Endothelial cell of umbilical vein (primary cell): ENCODE measurements at regions not wholly inside any gene's neighbourhood (a gene's known extent, or its start where the extent isn't known, plus 50 kb on each side); places are given as distances from the start of the nearest gene placed in this dataset.

Source experiments
- BruUV-seq: library from RNA; stranded (reverse); fragments of 400-500 nt; replicated peaks from 2 replicates; lab custom pipeline; 2021; lab: Mats Ljungman, UMichigan
- CTCF ChIA-PET: fragments of 300-600, 350-600 bp; sonication (Branson Sonifier 250); formaldehyde crosslinking; loops from one replicate; lab custom pipeline; 2021; ENCODE audit warnings: antibody characterized with exemption, inconsistent platforms; lab: Charles Lee
- POLR2A ChIA-PET: fragments of 300-600, 350-600 bp; sonication (Branson Sonifier 250); formaldehyde crosslinking; loops from one replicate; lab custom pipeline; 2021; ENCODE audit warnings: antibody characterized with exemption, inconsistent platforms; lab: Charles Lee
- DNase-seq: peaks from one replicate; pipeline ENCODE4 v3.0.0-alpha.2; 2011; ENCODE audit warnings: low read depth, low spot score
- FAIRE-seq: peaks from 2 replicates; lab custom pipeline; 2011; peaks lifted over from hg19 to GRCh38; lab: Jason Lieb, UNC
- H2AFZ ChIP-seq: 2 replicates; pipeline ENCODE4 v1.6.0; 2012; ENCODE audit warnings: low read depth, low read length, control low read depth, inconsistent platforms
- H3K27ac ChIP-seq: 2 replicates; pipeline ENCODE4 v1.5.1; 2011; ENCODE audit warnings: low read depth, mild to moderate bottlenecking, control low read depth, low read length, moderate library complexity; ENCODE audit not compliant: insufficient read depth
- H3K27me3 ChIP-seq, 2 experiments: 2 replicates each; pipeline versions ENCODE4 v1.6.0 to v1.6.1; 2011; ENCODE audit warnings: low read length in 2 of 2, mixed read lengths in 1 of 2; ENCODE audit not compliant: control insufficient read depth in 2 of 2, insufficient read depth in 2 of 2
- H3K36me3 ChIP-seq, 2 experiments: 2 replicates in 1 of 2; 3 replicates in 1 of 2; pipeline ENCODE4 v1.5.1; 2011; ENCODE audit warnings: low read length in 2 of 2, mild to moderate bottlenecking in 1 of 2, moderate library complexity in 1 of 2; ENCODE audit not compliant: control insufficient read depth in 2 of 2, insufficient read depth in 2 of 2; ENCODE audit errors: extremely low read depth in 1 of 2
- H3K4me1 ChIP-seq: 3 replicates; pipeline ENCODE4 v1.5.1; 2011; ENCODE audit warnings: mild to moderate bottlenecking, low read length; ENCODE audit not compliant: control insufficient read depth, insufficient read depth; ENCODE audit errors: extremely low read depth
- H3K4me2 ChIP-seq: 2 replicates; pipeline ENCODE4 v1.6.1; 2011; ENCODE audit warnings: low read length, control low read depth, mixed read lengths; ENCODE audit not compliant: insufficient read depth
- H3K4me3 ChIP-seq, 3 experiments: fragments of 200-600 bp in 1 of 3; sonication (generic), shearing (Covaris generic) in 1 of 3; replicated peaks in 1 of 3; 2 replicates each; pipeline ENCODE4 v1.5.1; 2011 to 2016; ENCODE audit warnings: control low read depth in 3 of 3, low read length in 3 of 3, mild to moderate bottlenecking in 2 of 3, inconsistent platforms in 1 of 3, low read depth in 1 of 3, moderate library complexity in 1 of 3; ENCODE audit not compliant: insufficient read depth in 1 of 3
- H3K79me2 ChIP-seq: 2 replicates; pipeline ENCODE4 v1.6.0; 2012; ENCODE audit warnings: low read length, inconsistent platforms; ENCODE audit not compliant: control insufficient read depth, insufficient read depth
- H3K9ac ChIP-seq: replicated peaks from 2 replicates; pipeline ENCODE3; 2011; ENCODE audit warnings: low read length, control low read depth; ENCODE audit not compliant: insufficient read depth; ENCODE audit errors: extremely low read depth
- H3K9me1 ChIP-seq: replicated peaks from 3 replicates; pipeline ENCODE4 v1.6.0; 2011; ENCODE audit warnings: mild to moderate bottlenecking, low read length; ENCODE audit not compliant: control insufficient read depth, insufficient read depth; ENCODE audit errors: extremely low read depth
- H3K9me3 ChIP-seq: replicated peaks from 2 replicates; pipeline ENCODE4 v1.5.1; 2012; ENCODE audit warnings: low read length, inconsistent platforms; ENCODE audit not compliant: control insufficient read depth, insufficient read depth
- H4K20me1 ChIP-seq: replicated peaks from 2 replicates; pipeline ENCODE3; 2011; ENCODE audit warnings: mild to moderate bottlenecking, low read length; ENCODE audit not compliant: control insufficient read depth, insufficient read depth; ENCODE audit errors: extremely low read depth
- CTCF ChIP-seq, 2 donors: IDR thresholded peaks; 1 replicate in 1 of 2; 2 replicates in 1 of 2; pipeline ENCODE4 v1.5.1; 2011; ENCODE audit warnings: low read length in 2 of 2, mild to moderate bottlenecking in 2 of 2, moderate library complexity in 2 of 2, control low read depth in 1 of 2, inconsistent platforms in 1 of 2, low read depth in 1 of 2; ENCODE audit not compliant: insufficient read depth in 1 of 2; ENCODE audit errors: extremely low read depth in 1 of 2
- EZH2 ChIP-seq: IDR thresholded peaks from 2 replicates; pipeline ENCODE4 v1.6.1; 2012; ENCODE audit warnings: borderline replicate concordance, low read depth, mild to moderate bottlenecking, moderate library complexity, low read length, inconsistent platforms; ENCODE audit not compliant: severe bottlenecking
- FOS ChIP-seq: IDR thresholded peaks from 2 replicates; pipeline ENCODE4 v1.6.1; 2011; ENCODE audit warnings: mild to moderate bottlenecking, low read length, moderate library complexity, borderline replicate concordance; ENCODE audit not compliant: insufficient read depth
- GATA2 ChIP-seq: IDR thresholded peaks from 2 replicates; pipeline ENCODE4 v1.7.0; 2011; ENCODE audit warnings: low read depth, mild to moderate bottlenecking, moderate library complexity, mixed read lengths, low read length; ENCODE audit not compliant: insufficient read length, insufficient read depth
- JUN ChIP-seq: IDR thresholded peaks from 2 replicates; pipeline ENCODE4 v1.6.1; 2011; ENCODE audit warnings: borderline replicate concordance, low read depth; ENCODE audit not compliant: insufficient read length, insufficient read depth
- MAX ChIP-seq: IDR thresholded peaks from 2 replicates; pipeline ENCODE4 v1.6.1; 2011; ENCODE audit not compliant: insufficient read depth, insufficient read length
- MYC ChIP-seq: IDR thresholded peaks from one replicate; pipeline ENCODE4 v1.6.1; 2011; ENCODE audit warnings: mild to moderate bottlenecking, low read depth, low read length
- POLR2A ChIP-seq: IDR thresholded peaks from 2 replicates; pipeline ENCODE4 v1.6.1; 2012; ENCODE audit warnings: low read depth, mild to moderate bottlenecking, control low read depth, low read length
- POLR2AphosphoS5 ChIP-seq: IDR thresholded peaks from 2 replicates; pipeline ENCODE4 v1.6.1; 2012; ENCODE audit warnings: low read depth, mild to moderate bottlenecking, control low read depth, low read length, moderate library complexity; ENCODE audit not compliant: insufficient read depth
- dilution Hi-C: fragments of 300-500 bp; cut with MboI; formaldehyde crosslinking; loops from one replicate; pipeline ENCODE4 v1.15.0; 2019; ENCODE audit warnings: low sequenced_read_pairs; ENCODE audit not compliant: extremely low pct_ligation_motif_present
- intact Hi-C: fragments of 100-400 bp; cut with micrococcal nuclease; formaldehyde crosslinking; loops from one replicate; pipeline ENCODE4 v1.10.0; 2022

- intact Hi-C loops = loop anchor here (10.0 kb wide), 1 partner anchor 1166 kb away; the partner anchor contains the start of gene ATP11B
- H3K36me3 ChIP-seq = no peaks in the 10 kb centered on the region
- BruUV-seq = no TSS peak
- no peak overlapping the region for H3K9ac ChIP-seq
- no peaks in the 10 kb centered on the region for H3K9me1 ChIP-seq
- dilution Hi-C loops = no loop called here
- H3K27ac ChIP-seq = peak overlapping the region; percentile 96
- H3K4me1 ChIP-seq = peaks cover 66% of the 10 kb centered on the region
- no peak for FAIRE-seq
- H3K27me3 ChIP-seq = no peaks in the 10 kb centered on the region
- TF ChIP-seq EZH2 = no peak
- TF ChIP-seq FOS = no peak
- no peak for TF ChIP-seq MAX
- no peak for TF ChIP-seq MYC
- TF ChIP-seq POLR2AphosphoS5 = no peak
- TF ChIP-seq GATA2 = no peak
- TF ChIP-seq CTCF (IDR thresholded peaks at IDR 0.05; ENCODE audit: extremely low read depth in 1 of 2, insufficient read depth in 1 of 2, low read depth in 1 of 2, low read length in 2 of 2) = no peak
- TF ChIP-seq JUN = no peak
- no peak for TF ChIP-seq POLR2A
- H3K9me3 ChIP-seq = no peaks in the 10 kb centered on the region
- H3K4me2 ChIP-seq = no peak overlapping the region
- no peak for DNase-seq
- no peaks in the 10 kb centered on the region for H4K20me1 ChIP-seq
- no peak overlapping the region for H2AFZ ChIP-seq
- ChIA-PET POLR2A (no interaction called here), CTCF (interaction anchor here (1.1 to 7.5 kb wide), 4 partner anchors 62 to 301 kb away, joined by 3 to 52 read pairs (median 22); no protein-coding TSS in a partner anchor)
- no peaks in the 10 kb centered on the region for H3K79me2 ChIP-seq
- no peak overlapping the region for H3K4me3 ChIP-seq
These were observed 83.3 kb upstream of the SOX2 start for GRCh38 chr3:181628384-181628783.
